ENCODE measurements at regions not wholly inside any gene's neighbourhood (a gene's known extent, or its start where the extent isn't known, plus 50 kb on each side); places are given as distances from the start of the nearest gene placed in this dataset.

DNA sequence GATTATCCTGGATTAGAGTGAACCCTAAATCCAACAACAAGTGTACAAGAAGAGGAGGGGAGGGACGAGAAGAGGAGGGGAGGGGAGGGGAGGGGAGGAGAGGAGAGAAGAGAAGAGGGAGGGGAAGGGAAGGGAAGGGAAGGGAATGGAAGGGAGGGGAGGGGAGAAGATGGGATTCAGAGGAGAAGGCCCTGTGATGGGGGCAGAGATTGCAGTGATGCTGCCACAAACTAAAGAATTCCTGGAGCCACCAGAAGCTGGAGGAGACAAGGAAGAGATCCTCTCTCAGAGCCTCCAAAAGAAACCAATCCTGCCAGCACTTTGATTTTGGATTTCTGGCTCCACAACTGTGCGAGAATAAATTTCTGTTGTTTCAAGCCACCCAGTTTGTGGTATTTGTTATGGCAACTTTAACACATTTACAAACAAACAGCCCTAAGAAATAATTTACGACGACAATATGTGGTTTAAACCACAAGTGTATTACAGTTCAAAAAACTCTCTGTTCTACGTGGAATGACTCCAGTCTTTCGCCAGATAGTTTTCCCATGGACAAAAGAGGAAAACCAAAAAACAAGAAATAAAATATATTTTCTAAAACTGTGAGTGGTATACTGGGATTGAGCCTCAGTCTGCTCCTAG, 235.4 kb downstream of the HDGFL1 start:
- no peak for ATAC-seq (replicated peaks in 6 of 8)
- Histone ChIP-seq H3K4me3 (no peak overlapping the region), H3K4me1 (replicated peaks in 1 of 2) (no peaks in the 10 kb centered on the region), H3K27ac (no peak overlapping the region)
- WGBS, 10 experiments, result 0 to 94% (median 83%) methylated on average over 1 to 5 of the region's 6 CpGs; no CpG with 5 or more reads in 1 of the 10 experiments
- in situ Hi-C loops (cut with MboI; ENCODE audit: low pct_unique_long_range_greater_than_20kb in 2 of 9, low sequenced_read_pairs in 9 of 9, unreplicated experiment in 9 of 9), result no loop called here

DNA sequence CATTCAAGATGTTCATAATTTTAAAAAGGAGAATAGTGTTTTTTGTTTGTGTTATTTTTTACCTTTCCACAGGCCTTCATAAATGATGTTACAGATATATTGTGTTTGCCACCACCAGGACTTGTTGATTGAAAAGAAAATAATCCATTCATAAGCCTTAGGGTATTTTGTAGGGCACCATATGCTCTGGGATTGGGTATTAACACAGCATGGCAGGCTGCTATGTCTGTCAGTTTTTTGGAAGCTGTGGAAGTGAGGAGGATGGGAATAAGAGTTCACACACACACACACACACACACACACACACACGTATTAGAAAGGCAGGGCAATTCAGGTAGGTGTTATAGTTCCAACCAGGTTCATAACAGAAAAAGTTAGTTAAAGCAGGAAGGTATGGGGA, 237.9 kb downstream of the HDGFL1 start:
- Histone ChIP-seq H3K4me3 (no peak overlapping the region), H3K27ac (no peak overlapping the region), H3K4me1 (replicated peaks in 1 of 2) (no peaks in the 10 kb centered on the region)
- 0 to 100% (median 80%) methylated on average over 1 of the region's 1 CpG; no CpG with 5 or more reads in 7 of the 10 experiments for WGBS, 10 experiments
- in situ Hi-C loops (cut with MboI; ENCODE audit: low pct_unique_long_range_greater_than_20kb in 2 of 9, low sequenced_read_pairs in 9 of 9, unreplicated experiment in 9 of 9), result no loop called here
- ATAC-seq (replicated peaks in 6 of 8), result no peak

DNA sequence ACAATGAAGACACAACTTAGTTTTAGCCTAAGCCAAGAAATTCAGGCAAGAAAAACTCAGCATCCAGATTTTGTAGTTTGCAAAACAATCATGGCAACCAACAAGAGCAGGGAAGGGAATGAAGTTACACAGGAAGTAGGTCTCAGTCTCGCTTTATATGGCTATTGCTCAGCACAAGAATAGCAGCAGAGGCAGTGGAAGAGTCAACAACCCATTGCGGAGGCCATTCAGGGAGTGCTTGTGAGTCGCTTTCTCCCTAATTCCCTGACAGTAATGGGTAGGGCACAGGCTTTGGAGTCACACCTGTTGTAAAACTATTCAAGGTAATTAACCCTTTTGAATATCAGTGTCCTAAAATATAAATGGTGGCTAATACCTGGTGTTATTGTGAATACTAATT, 238.5 kb downstream of the HDGFL1 start:
- in situ Hi-C loops (cut with MboI; ENCODE audit: low pct_unique_long_range_greater_than_20kb in 2 of 9, low sequenced_read_pairs in 9 of 9, unreplicated experiment in 9 of 9), result no loop called here
- H3K27ac ChIP-seq, result no peak overlapping the region
- no peak for ATAC-seq (replicated peaks in 6 of 8)
- no peak overlapping the region for H3K4me3 ChIP-seq
- 50 to 100% (median 93%) methylated on average over 1 to 3 of the region's 3 CpGs; no CpG with 5 or more reads in 2 of the 10 experiments for WGBS, 10 experiments
- no peaks in the 10 kb centered on the region for H3K4me1 ChIP-seq (replicated peaks in 1 of 2)

DNA sequence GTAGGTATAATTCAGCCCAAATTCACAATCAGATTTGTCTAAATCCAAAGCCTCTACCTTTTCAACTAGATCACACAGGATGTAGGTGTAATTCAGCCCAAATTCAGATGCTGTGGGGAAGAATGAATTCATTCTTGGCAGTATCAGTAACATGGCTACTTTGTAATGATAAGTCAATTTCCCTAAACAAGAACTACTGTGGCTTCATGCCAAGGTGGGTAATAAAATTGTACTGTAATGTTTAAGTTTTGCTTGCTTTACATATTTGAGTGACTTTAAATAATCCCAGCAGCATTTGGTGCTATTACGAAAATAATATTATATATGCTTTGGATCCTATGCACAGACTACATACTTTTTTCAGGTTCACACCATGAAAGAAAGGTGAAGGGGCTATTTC, 239.1 kb downstream of the HDGFL1 start:
- Histone ChIP-seq H3K4me1 (replicated peaks in 1 of 2) (no peaks in the 10 kb centered on the region), H3K27ac (no peak overlapping the region), H3K4me3 (no peak overlapping the region)
- in situ Hi-C loops (cut with MboI; ENCODE audit: low pct_unique_long_range_greater_than_20kb in 2 of 9, low sequenced_read_pairs in 9 of 9, unreplicated experiment in 9 of 9), result no loop called here
- no peak for ATAC-seq (replicated peaks in 6 of 8)
- 67 to 100% (median 86%) methylated on average over 1 of the region's 1 CpG; no CpG with 5 or more reads in 5 of the 10 experiments for WGBS, 10 experiments

DNA sequence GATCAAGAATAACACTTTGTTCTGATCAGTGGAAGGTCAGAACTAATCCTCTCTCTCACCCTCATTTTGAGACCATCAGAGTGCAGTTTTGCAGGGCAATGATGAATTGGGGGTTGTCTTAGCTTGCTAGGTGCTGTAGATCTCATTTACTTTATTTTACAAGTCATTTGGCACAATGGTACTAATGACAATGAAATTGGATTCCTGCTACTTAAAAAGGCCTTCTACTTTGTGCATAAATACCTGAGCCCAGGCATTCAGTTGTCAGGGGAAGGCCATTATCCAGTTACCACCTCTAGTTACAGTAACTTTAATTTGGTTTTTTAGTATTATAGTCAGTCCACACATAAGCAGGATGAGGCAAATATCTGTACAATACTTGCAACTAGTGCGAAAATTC, 240.0 kb downstream of the HDGFL1 start:
- H3K4me1 ChIP-seq (replicated peaks in 1 of 2), result no peaks in the 10 kb centered on the region
- in situ Hi-C loops (cut with MboI; ENCODE audit: low pct_unique_long_range_greater_than_20kb in 2 of 9, low sequenced_read_pairs in 9 of 9, unreplicated experiment in 9 of 9), result no loop called here
- WGBS, 10 experiments, result 20 to 100% (median 82%) methylated on average over 1 of the region's 1 CpG; no CpG with 5 or more reads in 5 of the 10 experiments
- H3K4me3 ChIP-seq, result no peak overlapping the region
- no peak overlapping the region for H3K27ac ChIP-seq
- ATAC-seq (replicated peaks in 6 of 8), result no peak

DNA sequence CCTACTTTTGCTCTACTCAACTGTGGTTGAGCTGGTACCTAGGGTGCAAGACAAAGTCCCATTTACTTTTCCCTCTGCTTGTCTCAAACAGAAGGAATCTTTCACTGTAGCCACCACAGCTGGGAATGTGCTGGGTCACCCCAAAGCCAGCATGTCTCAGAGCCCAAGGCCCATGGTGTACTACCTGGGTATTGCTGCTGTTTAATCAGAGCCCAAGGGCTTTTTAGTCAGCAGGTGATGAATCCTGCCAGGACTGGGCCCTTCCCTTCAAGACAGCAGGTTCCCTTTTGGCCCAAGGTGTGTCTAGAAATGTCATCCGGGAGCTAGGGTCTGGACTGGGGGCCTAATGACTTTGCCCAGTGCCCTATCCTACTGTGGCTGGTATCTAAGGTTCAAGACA, 249.8 kb downstream of the HDGFL1 start:
- ATAC-seq (replicated peaks in 6 of 8), result no peak
- WGBS, 10 experiments, result 33 to 89% (median 80%) methylated on average over 1 of the region's 1 CpG; no CpG with 5 or more reads in 7 of the 10 experiments
- Histone ChIP-seq H3K4me1 (replicated peaks in 1 of 2) (no peaks in the 10 kb centered on the region), H3K4me3 (no peak overlapping the region), H3K27ac (no peak overlapping the region)
- in situ Hi-C loops (cut with MboI; ENCODE audit: low pct_unique_long_range_greater_than_20kb in 2 of 9, low sequenced_read_pairs in 9 of 9, unreplicated experiment in 9 of 9), result no loop called here

DNA sequence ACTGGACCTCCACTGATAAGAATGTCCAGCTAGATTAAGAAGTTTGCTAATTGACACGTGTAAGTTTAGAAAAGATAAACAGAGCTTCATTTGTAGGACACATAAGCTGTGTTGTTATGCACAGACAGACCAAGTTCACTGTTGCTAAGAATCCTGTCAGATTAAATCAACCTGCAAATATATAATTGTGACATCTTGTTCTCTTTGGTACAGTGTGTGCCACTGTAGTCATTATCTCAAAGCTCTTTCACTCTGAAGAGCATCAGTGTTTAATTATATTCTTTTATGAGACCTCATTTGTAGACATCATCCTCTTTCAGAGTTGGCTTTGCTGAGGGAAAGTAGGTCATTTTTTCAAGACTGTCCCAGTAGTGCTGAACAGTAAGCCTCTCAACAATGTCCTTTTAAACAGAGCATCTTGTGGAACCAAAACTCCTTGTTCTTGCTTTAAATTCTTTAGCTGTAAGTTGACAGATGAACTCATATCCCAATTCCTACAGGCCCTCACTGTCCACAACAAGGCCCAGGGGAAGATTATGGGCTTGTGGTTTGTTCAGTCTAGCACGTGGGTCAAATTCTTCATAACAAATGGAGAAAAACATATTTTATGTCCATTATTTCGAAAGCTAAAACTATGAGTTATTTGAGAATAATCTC, 252.4 kb downstream of the HDGFL1 start:
- H3K4me1 ChIP-seq (replicated peaks in 1 of 2), result no peaks in the 10 kb centered on the region
- no peak for ATAC-seq (replicated peaks in 6 of 8)
- H3K27ac ChIP-seq, result no peak overlapping the region
- 0 to 92% (median 68%) methylated on average over 1 to 3 of the region's 3 CpGs for WGBS, 10 experiments
- H3K4me3 ChIP-seq, result no peak overlapping the region
- in situ Hi-C loops (cut with MboI; ENCODE audit: low pct_unique_long_range_greater_than_20kb in 2 of 9, low sequenced_read_pairs in 9 of 9, unreplicated experiment in 9 of 9), result no loop called here

DNA sequence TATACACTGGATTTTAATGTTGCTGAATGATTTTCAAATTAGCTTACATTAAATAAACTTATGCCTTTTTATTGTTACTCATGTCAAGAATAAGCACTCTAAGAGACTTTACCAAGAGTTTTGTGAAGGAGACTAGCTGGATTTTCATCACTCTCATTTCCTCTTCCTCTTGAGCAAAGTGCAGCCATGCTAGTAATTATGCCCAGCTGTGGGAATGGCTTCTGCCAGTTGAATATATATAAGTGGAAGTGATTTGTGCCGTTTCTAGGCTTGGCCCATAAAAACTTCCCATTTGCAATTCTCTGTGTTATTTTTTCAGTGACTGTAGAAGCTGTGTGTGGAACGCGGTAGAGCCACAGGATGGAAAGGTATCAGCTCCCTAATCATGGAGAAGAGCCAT, 255.8 kb downstream of the HDGFL1 start:
- Histone ChIP-seq H3K27ac (no peak overlapping the region), H3K4me1 (replicated peaks in 1 of 2) (peaks cover 12 to 16% of the 10 kb centered on the region in 2 donors), H3K4me3 (no peak overlapping the region)
- ATAC-seq (replicated peaks in 6 of 8), result no peak
- in situ Hi-C loops (cut with MboI; ENCODE audit: low pct_unique_long_range_greater_than_20kb in 2 of 9, low sequenced_read_pairs in 9 of 9, unreplicated experiment in 9 of 9), result no loop called here
- WGBS, 10 experiments, result 0 to 100% (median 92%) methylated on average over 1 to 3 of the region's 3 CpGs; no CpG with 5 or more reads in 3 of the 10 experiments

DNA sequence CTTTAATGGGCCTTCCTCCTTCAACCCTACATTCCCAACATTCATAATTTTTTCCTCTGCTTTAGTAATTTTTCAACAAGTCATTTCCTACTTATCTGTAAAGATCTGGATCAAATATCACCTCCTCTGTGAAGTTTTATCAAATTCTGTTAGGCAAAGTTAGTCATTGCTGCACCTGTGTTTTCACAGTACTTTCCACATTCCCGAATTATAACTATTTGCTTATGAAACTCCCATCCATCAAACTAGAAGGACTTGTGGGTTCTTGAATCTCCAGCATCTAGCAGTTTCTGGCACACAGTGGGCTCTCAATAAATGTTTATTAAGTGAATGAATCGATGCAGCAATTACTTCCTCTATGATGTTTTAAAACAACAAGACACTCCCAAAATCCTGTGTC, 257.6 kb downstream of the HDGFL1 start:
- H3K4me3 ChIP-seq, result no peak overlapping the region
- no peak for ATAC-seq (replicated peaks in 6 of 8)
- 49 to 100% (median 79%) methylated on average over 1 to 2 of the region's 2 CpGs for WGBS, 10 experiments
- no peak overlapping the region for H3K27ac ChIP-seq
- in situ Hi-C loops (cut with MboI; ENCODE audit: low pct_unique_long_range_greater_than_20kb in 2 of 9, low sequenced_read_pairs in 9 of 9, unreplicated experiment in 9 of 9), result no loop called here
- H3K4me1 ChIP-seq (replicated peaks in 1 of 2), result peaks cover 12 to 16% of the 10 kb centered on the region in 2 donors

DNA sequence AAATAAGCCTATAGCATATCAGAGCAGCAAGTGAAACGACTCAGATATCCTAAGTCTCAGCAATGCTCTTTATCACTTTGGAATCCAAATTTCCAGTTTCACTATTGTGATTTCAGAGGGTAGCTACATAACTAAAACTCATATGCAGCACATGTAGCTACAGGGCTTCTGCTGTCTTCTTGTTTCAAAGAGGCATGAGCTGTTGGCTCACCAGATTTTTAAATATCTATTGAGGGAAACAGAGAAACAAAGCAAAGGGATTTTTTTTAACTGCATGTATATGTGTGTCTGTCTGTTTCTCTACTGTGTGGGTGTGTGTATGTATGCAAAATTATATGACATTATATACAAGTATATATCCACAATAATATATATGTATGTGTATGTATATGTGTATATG, 258.4 kb downstream of the HDGFL1 start:
- Histone ChIP-seq H3K4me1 (replicated peaks in 1 of 2) (peaks cover 12 to 16% of the 10 kb centered on the region in 2 donors), H3K4me3 (no peak overlapping the region), H3K27ac (peak overlapping the region in 1 of 2 donors; percentile 11)
- ATAC-seq (replicated peaks in 6 of 8), result peak in 3 of 8 experiments; percentile 31 to 62 (median 55)
- in situ Hi-C loops (cut with MboI; ENCODE audit: low pct_unique_long_range_greater_than_20kb in 2 of 9, low sequenced_read_pairs in 9 of 9, unreplicated experiment in 9 of 9), result no loop called here
- WGBS, 10 experiments, result 11 to 67% (median 42%) methylated on average over 1 of the region's 1 CpG; no CpG with 5 or more reads in 1 of the 10 experiments

DNA sequence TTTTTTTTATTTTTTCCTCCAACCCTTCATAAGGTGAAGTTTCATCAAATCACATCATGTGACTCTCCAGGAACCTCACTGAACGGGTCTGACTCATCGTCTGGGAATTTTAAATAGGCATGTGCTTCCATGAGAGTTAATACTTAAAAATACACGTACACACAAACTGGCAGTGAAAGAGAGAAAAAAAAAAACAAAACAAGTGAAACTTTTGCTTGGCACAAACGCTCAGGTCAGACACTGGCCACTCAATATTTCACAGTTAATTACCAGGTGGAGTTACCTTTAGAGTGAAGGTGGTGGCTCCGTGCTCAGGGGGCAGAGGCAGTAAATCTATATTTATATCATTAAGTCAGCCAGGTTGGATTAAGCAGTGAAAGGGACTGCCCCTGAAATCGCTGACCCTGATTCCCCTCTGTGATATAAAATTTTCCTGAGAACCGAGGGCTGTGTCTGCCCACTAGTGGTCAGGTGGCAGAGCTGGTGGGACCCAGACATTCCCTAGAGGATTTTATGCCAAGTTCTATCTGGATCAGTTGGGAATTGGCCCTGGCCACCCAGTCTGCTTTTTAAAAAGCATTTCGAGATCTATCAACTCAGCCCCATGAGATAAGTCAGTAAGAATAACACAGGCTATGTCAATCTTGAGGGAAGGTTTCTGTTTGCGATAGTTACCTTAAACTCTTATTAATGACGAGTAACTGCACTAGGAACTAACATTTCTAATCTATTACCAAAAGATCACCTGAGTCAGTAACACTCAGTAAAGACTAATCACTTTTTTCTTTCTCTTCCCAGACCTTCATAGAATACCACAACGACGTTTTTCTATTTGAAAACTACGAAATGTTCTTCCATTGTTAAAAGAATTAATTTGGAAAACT, 259.1 kb downstream of the HDGFL1 start:
- peak; percentile 84 to 97 (median 94) for ATAC-seq (replicated peaks in 6 of 8)
- peaks cover 12 to 16% of the 10 kb centered on the region in 2 donors for H3K4me1 ChIP-seq (replicated peaks in 1 of 2)
- 42 to 92% (median 54%) methylated on average over 2 to 13 of the region's 13 CpGs for WGBS, 10 experiments
- peak overlapping the region in 1 of 2 donors; percentile 29 for H3K27ac ChIP-seq
- in situ Hi-C loops (cut with MboI; ENCODE audit: low pct_unique_long_range_greater_than_20kb in 2 of 9, low sequenced_read_pairs in 9 of 9, unreplicated experiment in 9 of 9), result no loop called here
- no peak overlapping the region for H3K4me3 ChIP-seq

DNA sequence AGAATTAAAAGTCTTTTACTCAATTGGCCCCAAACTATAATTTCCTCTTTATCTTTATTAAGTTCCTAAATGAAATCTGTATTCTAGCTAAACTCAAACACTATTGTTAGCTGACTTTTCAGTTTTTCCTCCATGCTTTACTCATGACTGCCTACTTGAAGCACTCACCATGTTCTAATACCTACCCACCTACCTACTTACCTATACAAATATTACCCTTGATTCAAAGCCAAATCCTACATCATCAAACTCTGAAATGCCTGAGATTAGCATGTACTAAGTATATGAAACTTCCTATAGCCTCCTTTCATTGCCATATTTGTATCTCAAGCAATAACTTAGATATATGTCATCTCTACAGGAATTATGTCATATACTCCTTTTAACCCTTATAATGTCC, 259.7 kb downstream of the HDGFL1 start:
- no peak for ATAC-seq (replicated peaks in 6 of 8)
- in situ Hi-C loops (cut with MboI; ENCODE audit: low pct_unique_long_range_greater_than_20kb in 2 of 9, low sequenced_read_pairs in 9 of 9, unreplicated experiment in 9 of 9), result no loop called here
- H3K4me3 ChIP-seq, result no peak overlapping the region
- H3K4me1 ChIP-seq (replicated peaks in 1 of 2), result peaks cover 12 to 16% of the 10 kb centered on the region in 2 donors
- no peak overlapping the region for H3K27ac ChIP-seq

DNA sequence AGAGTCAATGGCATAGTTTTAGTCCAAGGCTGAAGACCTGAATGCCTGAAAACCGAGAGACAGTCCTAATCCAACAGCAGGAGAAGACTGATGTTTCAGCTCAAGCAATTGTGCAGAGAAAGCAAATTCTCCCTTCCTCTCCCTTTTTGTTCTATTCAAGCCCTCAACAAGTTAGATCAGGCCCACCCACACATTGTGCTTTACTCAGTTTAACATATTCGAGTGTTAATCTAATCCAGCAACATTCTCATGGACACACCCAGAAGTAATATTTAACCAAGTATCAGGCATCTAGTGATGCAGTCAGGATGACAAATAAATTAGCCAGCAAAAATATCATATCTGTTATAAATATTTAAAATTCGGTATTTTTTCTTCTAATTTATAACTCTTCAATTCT, 261.1 kb downstream of the HDGFL1 start:
- no peak overlapping the region for H3K27ac ChIP-seq
- no peak for ATAC-seq (replicated peaks in 6 of 8)
- H3K4me3 ChIP-seq, result no peak overlapping the region
- WGBS, 10 experiments, result 17 to 100% (median 83%) methylated on average over 1 to 3 of the region's 3 CpGs; no CpG with 5 or more reads in 1 of the 10 experiments
- H3K4me1 ChIP-seq (replicated peaks in 1 of 2), result peaks cover 12 to 16% of the 10 kb centered on the region in 2 donors
- in situ Hi-C loops (cut with MboI; ENCODE audit: low pct_unique_long_range_greater_than_20kb in 2 of 9, low sequenced_read_pairs in 9 of 9, unreplicated experiment in 9 of 9), result no loop called here

Data from motor neuron (in vitro differentiated cells).